ENCODE measurements at regions not wholly inside any gene's neighbourhood (a gene's known extent, or its start where the extent isn't known, plus 50 kb on each side); places are given as distances from the start of the nearest gene placed in this dataset.
"Not testable (repeated sequence)": the region's sequence is repeated elsewhere in the genome, so short reads cannot be mapped to it uniquely, and the experiment has no call there.

GRCh38 chrX:127782904-127783303 is 269.3 kb downstream of the ACTRT1 start:
- no peak for DNase-seq

DNA sequence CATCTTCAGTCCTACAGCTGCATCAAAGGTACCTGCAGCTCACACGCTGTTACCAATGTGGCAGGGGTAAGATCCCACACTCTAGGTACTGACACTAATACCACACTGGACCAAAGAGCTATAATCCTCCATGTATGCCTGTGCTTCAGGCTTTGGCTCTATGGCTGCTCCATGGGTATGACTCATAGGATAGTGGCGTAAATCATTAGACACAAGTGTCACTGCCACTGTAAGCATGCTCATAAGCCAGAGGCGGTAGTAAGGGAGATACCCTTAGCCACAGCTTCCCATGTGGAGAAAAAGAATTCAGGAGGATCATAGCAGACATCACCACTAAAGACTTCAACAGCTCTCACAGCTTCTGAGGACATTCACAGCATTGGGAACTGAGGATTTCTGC is 287.5 kb downstream of the ACTRT1 start:
- no peak for DNase-seq

GRCh38 chrX:127762663-127763062 is 289.5 kb downstream of the ACTRT1 start:
- no peak for DNase-seq

- DNase-seq = no peak
These were observed 319.5 kb downstream of the ACTRT1 start for GRCh38 chrX:127732709-127733108.

DNA sequence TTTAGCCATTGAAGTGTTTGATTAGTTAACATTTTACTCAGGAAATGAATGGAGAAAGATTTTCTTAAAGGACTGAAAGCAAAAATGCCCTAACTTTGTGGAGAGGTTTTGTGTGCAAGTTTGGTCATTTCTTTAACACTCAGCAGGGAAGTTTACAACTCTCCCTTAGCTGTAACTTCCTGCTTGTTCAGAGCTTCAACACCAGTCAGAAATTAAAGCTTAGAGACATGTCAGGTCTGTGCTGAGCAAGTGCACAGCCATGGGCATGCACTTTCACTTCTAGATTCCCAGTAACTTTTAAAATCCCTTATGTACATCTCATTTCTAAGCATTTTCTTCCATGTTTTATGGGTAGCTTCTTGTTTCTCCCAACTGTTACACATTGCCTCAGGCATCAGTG is 326.0 kb downstream of the ACTRT1 start:
- DNase-seq = no peak

DNA sequence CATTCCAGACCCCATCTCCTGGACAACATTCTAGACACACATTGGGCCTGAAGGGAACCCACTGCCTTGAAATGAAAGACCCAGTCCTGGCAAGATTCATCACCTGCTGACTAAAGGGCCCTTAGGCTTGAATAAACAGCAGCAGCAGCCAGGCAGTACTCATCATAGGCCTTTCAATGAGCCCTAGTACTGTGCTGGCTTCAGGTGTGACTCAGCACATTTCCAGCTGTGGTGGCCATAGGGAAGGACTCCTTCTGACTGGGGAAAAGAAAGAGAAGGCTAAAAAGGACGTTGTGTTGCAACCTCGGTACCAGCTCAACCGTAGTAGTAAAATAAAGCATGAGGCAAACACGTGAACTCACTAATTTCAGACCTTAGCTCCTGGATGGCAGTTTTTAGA is 344.0 kb downstream of the ACTRT1 start:
- DNase-seq = no peak

DNA sequence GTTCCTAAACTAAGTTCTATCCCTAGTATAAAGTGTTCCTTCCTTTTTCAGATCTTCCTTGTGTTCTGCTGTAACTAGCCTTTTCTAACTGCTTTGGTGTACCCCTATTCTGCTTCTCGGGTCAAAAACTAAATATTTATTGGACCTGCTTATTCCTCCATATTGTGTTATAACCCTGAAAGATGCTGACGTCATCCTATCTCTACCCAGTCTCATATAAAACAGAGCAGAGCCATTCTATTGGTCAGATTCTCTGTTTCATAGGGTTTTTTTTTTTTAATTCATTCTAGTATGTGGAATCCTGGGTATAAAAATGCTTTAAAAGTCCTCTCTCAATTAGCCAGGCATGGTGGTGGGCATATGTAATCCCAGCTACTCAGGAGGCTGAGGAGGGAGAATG is 349.7 kb downstream of the ACTRT1 start:
- no peak for DNase-seq

- DNase-seq = not testable (repeated sequence)
These were observed 389.3 kb downstream of the ACTRT1 start for GRCh38 chrX:127662942-127663341.

- DNase-seq = no peak
These were observed 403.2 kb downstream of the ACTRT1 start for GRCh38 chrX:127649011-127649410.

DNA sequence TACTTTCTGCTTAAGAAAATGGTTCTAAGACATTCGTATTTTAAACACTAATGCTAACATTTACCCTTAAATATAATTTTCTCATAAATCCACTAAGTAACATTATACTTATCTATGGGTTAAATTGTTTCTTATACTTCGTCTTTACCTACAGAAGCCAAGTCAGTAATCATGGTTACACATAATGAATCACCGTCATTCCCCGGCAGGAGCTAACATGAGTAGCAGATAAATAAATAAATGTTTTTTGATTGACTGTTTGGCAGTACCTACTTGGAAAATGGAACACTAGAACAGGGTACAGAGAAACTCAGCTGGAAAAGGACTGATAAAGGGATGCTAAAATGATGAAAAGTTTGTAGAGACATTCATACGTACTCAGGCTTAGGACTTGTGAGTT is 430.4 kb downstream of the ACTRT1 start:
- no peak for DNase-seq

GRCh38 chrX:127606590-127606989 is 445.6 kb downstream of the ACTRT1 start:
- DNase-seq = no peak

- no peak for DNase-seq
These were observed 455.3 kb downstream of the ACTRT1 start for GRCh38 chrX:127596882-127597281.

GRCh38 chrX:127578395-127578794 is 473.8 kb downstream of the ACTRT1 start:
- DNase-seq = no peak

DNA sequence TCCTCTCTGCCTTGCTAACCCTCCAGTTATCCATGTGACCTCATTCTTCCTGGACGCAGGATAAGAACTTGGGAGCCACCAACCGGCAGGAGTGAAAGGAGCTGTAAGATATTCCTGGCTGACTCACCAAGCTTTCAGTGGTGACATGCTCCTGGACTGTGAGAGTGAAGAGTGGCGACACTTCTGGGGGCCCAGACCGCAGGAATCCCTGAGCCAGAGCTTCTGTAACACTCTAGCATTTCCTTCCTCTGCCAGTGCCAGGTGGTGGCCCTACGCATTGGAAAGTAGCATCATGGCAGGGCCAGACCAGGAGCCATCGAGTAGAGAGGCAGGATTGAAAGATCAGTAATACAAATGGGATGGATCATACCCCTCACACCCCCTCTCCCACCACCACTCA is 474.3 kb downstream of the ACTRT1 start:
- DNase-seq = no peak

DNA sequence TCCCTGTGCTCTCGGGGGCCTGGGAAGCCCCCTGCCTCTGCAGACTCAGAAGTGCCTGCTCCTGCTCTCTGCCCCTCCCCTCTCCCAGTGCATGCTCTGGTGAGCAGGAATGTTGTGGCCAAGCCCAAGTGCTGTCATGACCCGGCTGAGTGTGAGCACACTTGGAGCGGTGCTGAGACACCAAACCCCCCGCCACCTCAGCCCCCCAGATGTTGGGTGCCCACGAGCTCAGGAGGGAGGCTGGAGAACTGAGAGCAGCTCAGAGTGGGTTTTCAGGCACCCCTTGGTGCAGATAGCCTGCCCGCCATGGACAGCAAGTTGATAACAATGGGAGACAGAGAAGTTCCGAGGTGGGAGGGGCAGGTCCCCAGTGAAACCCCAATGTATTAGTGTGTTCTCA is 477.4 kb downstream of the ACTRT1 start:
- no peak for DNase-seq

- DNase-seq = no peak
These were observed 479.7 kb downstream of the ACTRT1 start for GRCh38 chrX:127572471-127572870.

DNA sequence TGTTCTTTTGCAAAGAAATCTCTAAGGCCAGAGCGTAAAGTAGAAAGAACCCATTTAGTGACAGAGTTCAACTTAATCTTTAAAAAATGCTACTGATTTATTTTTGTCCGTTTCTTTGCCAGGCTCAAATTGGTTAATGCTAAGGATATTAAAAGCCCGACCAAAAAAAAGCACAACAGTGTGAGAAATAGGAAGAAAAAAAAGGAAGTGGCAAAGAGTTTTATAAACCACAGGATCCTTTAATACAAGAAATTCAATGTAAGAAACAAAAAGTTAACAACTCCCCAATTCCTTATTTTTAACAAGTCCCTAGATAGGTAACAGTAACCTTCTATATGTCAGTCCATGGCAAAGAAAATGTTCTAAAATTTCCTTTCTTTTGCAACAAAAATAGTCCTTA is 480.4 kb downstream of the ACTRT1 start:
- no peak for DNase-seq

GRCh38 chrX:127570276-127570675 is 481.9 kb downstream of the ACTRT1 start:
- no peak for DNase-seq

DNA sequence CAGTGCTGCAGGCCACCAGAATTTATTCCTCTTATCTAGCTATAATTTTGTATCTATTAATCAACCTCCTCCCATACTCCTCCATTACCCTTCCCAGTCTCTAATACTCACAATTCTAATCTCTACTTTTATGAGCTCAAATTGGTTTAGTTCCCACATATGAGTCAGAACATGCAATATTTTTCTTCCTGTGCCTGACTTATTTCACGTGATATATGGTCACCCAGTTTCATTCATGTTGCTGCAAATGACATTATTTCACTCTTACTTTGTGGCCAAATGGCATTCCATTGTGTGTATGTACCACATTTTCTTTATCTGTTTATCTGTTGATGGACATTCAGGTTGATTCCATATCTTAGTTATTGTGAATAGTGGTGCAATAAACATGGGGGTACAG is 483.5 kb downstream of the ACTRT1 start:
- no peak for DNase-seq

- DNase-seq = no peak
These were observed 493.4 kb downstream of the ACTRT1 start for GRCh38 chrX:127558811-127559210.

DNA sequence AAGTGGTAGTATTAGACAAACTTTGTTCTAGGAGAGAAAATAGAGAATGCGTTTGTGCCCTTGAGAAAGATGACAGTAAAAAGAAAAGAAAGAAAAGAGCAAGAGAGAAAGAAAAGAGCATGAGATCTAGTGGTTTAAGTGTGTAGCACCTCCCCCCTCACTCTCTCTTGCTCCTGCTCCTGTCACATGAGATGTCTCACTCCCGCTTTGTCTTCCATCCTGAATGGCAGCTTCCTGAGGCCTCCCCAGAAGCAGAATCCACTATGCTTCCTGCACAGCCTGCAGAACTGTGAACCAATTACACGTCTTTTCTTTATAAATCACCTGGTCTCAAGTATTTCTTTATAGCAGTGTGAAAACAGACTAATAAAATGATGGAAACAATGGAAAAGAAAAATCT is 499.6 kb downstream of the ACTRT1 start:
- no peak for DNase-seq

DNA sequence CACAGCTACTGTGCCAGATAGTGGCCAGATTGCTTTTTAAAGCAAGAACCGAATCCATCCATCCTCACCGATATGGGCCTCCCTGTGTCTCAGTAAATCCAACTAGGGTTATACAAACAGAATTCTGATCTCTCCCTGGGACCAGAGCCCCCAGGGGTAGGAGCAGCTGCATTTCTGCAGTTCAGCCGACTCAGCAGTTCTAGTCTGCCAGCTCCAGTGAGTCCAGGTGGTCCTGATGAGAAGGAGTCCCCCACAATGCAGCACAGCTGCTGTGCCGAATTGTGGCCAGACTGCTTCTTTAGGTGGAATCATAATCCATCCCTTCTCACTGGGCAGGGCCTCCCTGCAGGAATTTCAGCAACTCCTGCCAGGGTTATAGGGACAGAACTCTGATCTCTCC is 532.9 kb downstream of the ACTRT1 start:
- DNase-seq = no peak

DNA sequence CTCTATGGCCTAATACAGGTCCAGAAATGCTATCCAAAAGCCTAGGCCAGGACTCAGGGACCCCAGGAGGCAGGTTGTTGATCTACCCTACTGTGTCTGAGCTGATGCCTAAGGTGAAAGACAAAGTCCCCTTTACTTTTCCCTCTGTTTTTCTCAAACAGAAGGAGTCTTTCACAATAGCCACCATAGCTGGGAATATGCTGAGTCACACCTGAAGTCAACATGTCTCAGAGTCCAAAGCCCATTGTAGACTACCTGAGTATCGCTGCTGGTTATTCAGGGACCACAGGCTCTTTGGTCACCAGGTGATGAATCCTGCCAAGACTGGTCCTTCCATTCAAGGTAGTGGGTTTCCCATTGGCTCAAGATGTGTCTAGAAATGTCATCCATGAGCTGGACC is 562.2 kb downstream of the ACTRT1 start:
- DNase-seq = no peak

GRCh38 chrX:127466211-127466610 is 586.0 kb downstream of the ACTRT1 start:
- peak; percentile 2 for DNase-seq

- no peak for DNase-seq
These were observed 592.4 kb downstream of the ACTRT1 start for GRCh38 chrX:127459790-127460189.

- DNase-seq = no peak
These were observed 595.0 kb downstream of the ACTRT1 start for GRCh38 chrX:127457161-127457560.

All from tongue (tissue), 1 donor.